Endothelial cell of umbilical vein (primary cell): ENCODE measurements at regions not wholly inside any gene's neighbourhood (a gene's known extent, or its start where the extent isn't known, plus 50 kb on each side); places are given as distances from the start of the nearest gene placed in this dataset.

Source experiments
- BruUV-seq: library from RNA; stranded (reverse); fragments of 400-500 nt; replicated peaks from 2 replicates; lab custom pipeline; 2021; lab: Mats Ljungman, UMichigan
- CTCF ChIA-PET: fragments of 300-600, 350-600 bp; sonication (Branson Sonifier 250); formaldehyde crosslinking; loops from one replicate; lab custom pipeline; 2021; ENCODE audit warnings: antibody characterized with exemption, inconsistent platforms; lab: Charles Lee
- POLR2A ChIA-PET: fragments of 300-600, 350-600 bp; sonication (Branson Sonifier 250); formaldehyde crosslinking; loops from one replicate; lab custom pipeline; 2021; ENCODE audit warnings: antibody characterized with exemption, inconsistent platforms; lab: Charles Lee
- DNase-seq: peaks from one replicate; pipeline ENCODE4 v3.0.0-alpha.2; 2011; ENCODE audit warnings: low read depth, low spot score
- FAIRE-seq: peaks from 2 replicates; lab custom pipeline; 2011; peaks lifted over from hg19 to GRCh38; lab: Jason Lieb, UNC
- H2AFZ ChIP-seq: 2 replicates; pipeline ENCODE4 v1.6.0; 2012; ENCODE audit warnings: low read depth, low read length, control low read depth, inconsistent platforms
- H3K27ac ChIP-seq: 2 replicates; pipeline ENCODE4 v1.5.1; 2011; ENCODE audit warnings: low read depth, mild to moderate bottlenecking, control low read depth, low read length, moderate library complexity; ENCODE audit not compliant: insufficient read depth
- H3K27me3 ChIP-seq, 2 experiments: 2 replicates each; pipeline versions ENCODE4 v1.6.0 to v1.6.1; 2011; ENCODE audit warnings: low read length in 2 of 2, mixed read lengths in 1 of 2; ENCODE audit not compliant: control insufficient read depth in 2 of 2, insufficient read depth in 2 of 2
- H3K36me3 ChIP-seq, 2 experiments: 2 replicates in 1 of 2; 3 replicates in 1 of 2; pipeline ENCODE4 v1.5.1; 2011; ENCODE audit warnings: low read length in 2 of 2, mild to moderate bottlenecking in 1 of 2, moderate library complexity in 1 of 2; ENCODE audit not compliant: control insufficient read depth in 2 of 2, insufficient read depth in 2 of 2; ENCODE audit errors: extremely low read depth in 1 of 2
- H3K4me1 ChIP-seq: 3 replicates; pipeline ENCODE4 v1.5.1; 2011; ENCODE audit warnings: mild to moderate bottlenecking, low read length; ENCODE audit not compliant: control insufficient read depth, insufficient read depth; ENCODE audit errors: extremely low read depth
- H3K4me2 ChIP-seq: 2 replicates; pipeline ENCODE4 v1.6.1; 2011; ENCODE audit warnings: low read length, control low read depth, mixed read lengths; ENCODE audit not compliant: insufficient read depth
- H3K4me3 ChIP-seq, 3 experiments: fragments of 200-600 bp in 1 of 3; sonication (generic), shearing (Covaris generic) in 1 of 3; replicated peaks in 1 of 3; 2 replicates each; pipeline ENCODE4 v1.5.1; 2011 to 2016; ENCODE audit warnings: control low read depth in 3 of 3, low read length in 3 of 3, mild to moderate bottlenecking in 2 of 3, inconsistent platforms in 1 of 3, low read depth in 1 of 3, moderate library complexity in 1 of 3; ENCODE audit not compliant: insufficient read depth in 1 of 3
- H3K79me2 ChIP-seq: 2 replicates; pipeline ENCODE4 v1.6.0; 2012; ENCODE audit warnings: low read length, inconsistent platforms; ENCODE audit not compliant: control insufficient read depth, insufficient read depth
- H3K9ac ChIP-seq: replicated peaks from 2 replicates; pipeline ENCODE3; 2011; ENCODE audit warnings: low read length, control low read depth; ENCODE audit not compliant: insufficient read depth; ENCODE audit errors: extremely low read depth
- H3K9me1 ChIP-seq: replicated peaks from 3 replicates; pipeline ENCODE4 v1.6.0; 2011; ENCODE audit warnings: mild to moderate bottlenecking, low read length; ENCODE audit not compliant: control insufficient read depth, insufficient read depth; ENCODE audit errors: extremely low read depth
- H3K9me3 ChIP-seq: replicated peaks from 2 replicates; pipeline ENCODE4 v1.5.1; 2012; ENCODE audit warnings: low read length, inconsistent platforms; ENCODE audit not compliant: control insufficient read depth, insufficient read depth
- H4K20me1 ChIP-seq: replicated peaks from 2 replicates; pipeline ENCODE3; 2011; ENCODE audit warnings: mild to moderate bottlenecking, low read length; ENCODE audit not compliant: control insufficient read depth, insufficient read depth; ENCODE audit errors: extremely low read depth
- CTCF ChIP-seq, 2 donors: IDR thresholded peaks; 1 replicate in 1 of 2; 2 replicates in 1 of 2; pipeline ENCODE4 v1.5.1; 2011; ENCODE audit warnings: low read length in 2 of 2, mild to moderate bottlenecking in 2 of 2, moderate library complexity in 2 of 2, control low read depth in 1 of 2, inconsistent platforms in 1 of 2, low read depth in 1 of 2; ENCODE audit not compliant: insufficient read depth in 1 of 2; ENCODE audit errors: extremely low read depth in 1 of 2
- EZH2 ChIP-seq: IDR thresholded peaks from 2 replicates; pipeline ENCODE4 v1.6.1; 2012; ENCODE audit warnings: borderline replicate concordance, low read depth, mild to moderate bottlenecking, moderate library complexity, low read length, inconsistent platforms; ENCODE audit not compliant: severe bottlenecking
- FOS ChIP-seq: IDR thresholded peaks from 2 replicates; pipeline ENCODE4 v1.6.1; 2011; ENCODE audit warnings: mild to moderate bottlenecking, low read length, moderate library complexity, borderline replicate concordance; ENCODE audit not compliant: insufficient read depth
- GATA2 ChIP-seq: IDR thresholded peaks from 2 replicates; pipeline ENCODE4 v1.7.0; 2011; ENCODE audit warnings: low read depth, mild to moderate bottlenecking, moderate library complexity, mixed read lengths, low read length; ENCODE audit not compliant: insufficient read length, insufficient read depth
- JUN ChIP-seq: IDR thresholded peaks from 2 replicates; pipeline ENCODE4 v1.6.1; 2011; ENCODE audit warnings: borderline replicate concordance, low read depth; ENCODE audit not compliant: insufficient read length, insufficient read depth
- MAX ChIP-seq: IDR thresholded peaks from 2 replicates; pipeline ENCODE4 v1.6.1; 2011; ENCODE audit not compliant: insufficient read depth, insufficient read length
- MYC ChIP-seq: IDR thresholded peaks from one replicate; pipeline ENCODE4 v1.6.1; 2011; ENCODE audit warnings: mild to moderate bottlenecking, low read depth, low read length
- POLR2A ChIP-seq: IDR thresholded peaks from 2 replicates; pipeline ENCODE4 v1.6.1; 2012; ENCODE audit warnings: low read depth, mild to moderate bottlenecking, control low read depth, low read length
- POLR2AphosphoS5 ChIP-seq: IDR thresholded peaks from 2 replicates; pipeline ENCODE4 v1.6.1; 2012; ENCODE audit warnings: low read depth, mild to moderate bottlenecking, control low read depth, low read length, moderate library complexity; ENCODE audit not compliant: insufficient read depth
- dilution Hi-C: fragments of 300-500 bp; cut with MboI; formaldehyde crosslinking; loops from one replicate; pipeline ENCODE4 v1.15.0; 2019; ENCODE audit warnings: low sequenced_read_pairs; ENCODE audit not compliant: extremely low pct_ligation_motif_present
- intact Hi-C: fragments of 100-400 bp; cut with micrococcal nuclease; formaldehyde crosslinking; loops from one replicate; pipeline ENCODE4 v1.10.0; 2022

- ChIA-PET POLR2A (no interaction called here), CTCF (interaction anchor here (1.0 to 1.6 kb wide), 2 partner anchors 11 to 83 kb away, joined by 3 to 4 read pairs; no protein-coding TSS in a partner anchor)
- DNase-seq (no peak), FAIRE-seq (no peak)
- Histone ChIP-seq H3K9ac (no peak overlapping the region), H3K4me2 (no peak overlapping the region), H3K36me3 (no peaks in the 10 kb centered on the region), H3K4me3 (no peak overlapping the region), H3K79me2 (no peaks in the 10 kb centered on the region), H4K20me1 (no peaks in the 10 kb centered on the region), H3K4me1 (no peaks in the 10 kb centered on the region), H3K9me1 (no peaks in the 10 kb centered on the region), H2AFZ (no peak overlapping the region), H3K27ac (no peak overlapping the region), H3K9me3 (no peaks in the 10 kb centered on the region), H3K27me3 (peaks cover 3 to 8% of the 10 kb centered on the region in 2 experiments)
- dilution Hi-C loops = no loop called here
- BruUV-seq = no TSS peak
- TF ChIP-seq EZH2 = no peak
- no peak for TF ChIP-seq GATA2
- TF ChIP-seq POLR2AphosphoS5 = no peak
- TF ChIP-seq CTCF (IDR thresholded peaks at IDR 0.05; ENCODE audit: extremely low read depth in 1 of 2, insufficient read depth in 1 of 2, low read depth in 1 of 2, low read length in 2 of 2) = no peak
- no peak for TF ChIP-seq JUN
- TF ChIP-seq POLR2A = no peak
- no peak for TF ChIP-seq MAX
- no peak for TF ChIP-seq FOS
- no peak for TF ChIP-seq MYC
- intact Hi-C loops = no loop called here
Observed at GRCh38 chr5:138663009-138663408, 87.8 kb upstream of the HSPA9 start.
